Amniotic stem cell (primary cell): ENCODE measurements at regions not wholly inside any gene's neighbourhood (a gene's known extent, or its start where the extent isn't known, plus 50 kb on each side); places are given as distances from the start of the nearest gene placed in this dataset.
"Not testable (repeated sequence)": the region's sequence is repeated elsewhere in the genome, so short reads cannot be mapped to it uniquely, and the experiment has no call there.

ENCODE experiments used
- DNase-seq: peaks from one replicate; lab custom pipeline; 2025; lab: John Stamatoyannopoulos, UW

DNA sequence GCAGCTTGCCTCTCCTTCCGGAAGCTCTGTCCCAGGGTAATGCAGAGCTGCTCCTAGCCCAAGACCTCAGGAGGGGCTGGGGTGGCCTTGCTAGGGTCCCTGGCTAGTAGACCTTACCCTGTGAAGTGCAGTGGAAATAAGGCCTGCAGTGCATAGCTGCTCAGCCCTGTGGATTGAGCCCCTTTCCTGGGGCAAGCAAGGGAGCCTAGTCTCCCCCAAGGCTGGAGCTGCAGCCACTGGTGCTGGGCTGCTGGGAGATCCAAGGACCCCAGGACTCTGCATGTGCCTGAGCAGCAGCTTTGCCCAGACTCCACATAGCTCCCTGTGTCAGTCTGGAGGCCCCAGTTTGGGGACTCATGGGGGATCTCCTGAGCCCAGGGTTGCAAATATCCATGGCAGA, 57.9 kb downstream of the FANCF start:
- no peak for DNase-seq

DNA sequence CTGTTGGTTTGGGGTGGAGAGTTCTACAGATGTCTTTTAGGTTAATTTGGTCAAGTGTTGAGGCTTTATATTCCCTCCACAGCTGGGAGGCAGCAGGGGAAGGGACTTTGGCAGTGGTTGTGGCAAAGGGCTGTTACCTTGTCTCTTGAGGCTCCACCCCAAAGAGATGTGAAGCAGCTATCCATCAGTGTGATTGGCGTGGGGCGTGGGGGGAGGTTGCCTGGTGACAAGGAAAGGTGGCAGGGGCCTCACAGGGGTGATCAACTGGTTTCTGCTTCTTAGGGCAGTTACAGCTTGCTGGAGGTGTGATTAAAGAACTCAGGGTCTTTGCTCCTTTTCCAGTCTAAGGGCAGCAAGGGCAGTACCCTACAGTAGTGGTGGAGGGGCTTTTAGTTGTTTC, 59.3 kb downstream of the FANCF start:
- no peak for DNase-seq

DNA sequence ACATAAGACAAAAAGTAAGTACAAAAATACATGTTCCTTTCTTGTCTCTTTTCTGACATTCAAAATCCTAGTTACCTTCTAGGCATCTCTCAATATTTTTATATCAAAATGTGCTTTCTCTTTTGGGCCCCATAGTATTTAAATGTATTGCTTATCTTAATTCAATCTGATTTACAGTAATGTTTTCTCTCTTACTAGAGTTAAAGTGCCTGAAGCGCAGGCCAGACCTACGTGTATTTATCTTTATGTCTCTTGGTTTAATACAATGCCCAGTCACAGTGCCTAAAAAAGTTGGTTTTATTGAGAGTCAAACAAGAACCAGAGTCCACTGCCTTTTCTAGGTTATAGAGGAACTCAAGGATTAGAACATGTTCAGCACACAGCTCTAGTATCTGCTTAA, 64.3 kb downstream of the FANCF start:
- DNase-seq = no peak

DNA sequence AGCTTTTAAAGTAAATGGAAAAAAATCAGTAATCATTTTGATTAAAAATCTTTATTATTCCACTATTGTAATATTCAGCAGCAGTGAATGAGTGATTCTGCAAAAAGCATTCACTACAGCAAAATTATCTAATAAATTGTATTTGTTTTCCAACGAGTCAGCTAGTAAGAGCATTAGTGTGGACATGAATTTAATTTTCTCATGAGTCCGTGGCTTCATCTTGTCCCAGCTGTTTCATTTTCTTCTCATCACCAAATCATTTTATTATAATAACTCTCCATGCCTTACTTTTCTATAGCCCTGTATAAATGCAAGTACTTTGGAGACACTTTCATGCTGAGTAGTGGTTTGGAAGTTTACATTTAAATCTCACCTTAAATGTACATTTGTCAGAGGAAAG, 66.2 kb downstream of the FANCF start:
- no peak for DNase-seq

DNA sequence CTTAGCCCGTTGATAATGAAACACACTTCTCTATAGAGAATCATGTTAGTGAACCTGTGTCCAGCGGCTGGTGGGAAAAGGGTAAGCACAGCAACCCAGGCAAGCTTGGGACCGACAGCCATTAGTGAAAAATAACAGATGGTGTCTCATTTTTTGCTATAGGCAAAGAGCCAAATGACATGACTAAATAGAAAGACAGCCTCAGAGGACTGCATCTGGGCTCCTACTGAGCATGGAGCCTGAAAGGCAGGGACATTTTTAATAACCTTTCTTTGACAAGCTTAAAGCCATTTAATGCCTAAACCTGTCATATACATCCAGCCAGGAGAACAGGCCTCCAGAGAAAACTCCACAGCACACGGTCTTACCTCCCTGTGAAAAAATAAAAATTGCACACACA, 67.0 kb downstream of the FANCF start:
- no peak for DNase-seq

DNA sequence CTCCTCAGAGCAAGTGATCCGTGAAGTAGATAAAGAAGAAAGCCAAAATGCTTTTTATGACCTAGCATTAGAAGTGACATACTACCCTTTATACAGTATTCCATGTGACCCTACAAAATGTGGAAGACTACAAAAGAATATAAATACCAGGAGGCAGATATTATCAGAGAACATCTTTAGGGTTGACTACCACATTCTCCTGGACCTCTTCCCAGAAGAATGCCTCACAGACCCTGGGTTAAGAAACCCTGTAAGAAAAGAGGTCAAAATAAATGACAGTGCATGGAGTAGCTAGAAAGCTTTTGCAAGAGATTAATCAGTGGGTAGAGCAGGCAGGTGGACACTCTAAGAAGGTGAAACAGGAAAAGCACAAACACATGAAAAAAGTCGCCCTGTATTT, 69.2 kb downstream of the FANCF start:
- no peak for DNase-seq

DNA sequence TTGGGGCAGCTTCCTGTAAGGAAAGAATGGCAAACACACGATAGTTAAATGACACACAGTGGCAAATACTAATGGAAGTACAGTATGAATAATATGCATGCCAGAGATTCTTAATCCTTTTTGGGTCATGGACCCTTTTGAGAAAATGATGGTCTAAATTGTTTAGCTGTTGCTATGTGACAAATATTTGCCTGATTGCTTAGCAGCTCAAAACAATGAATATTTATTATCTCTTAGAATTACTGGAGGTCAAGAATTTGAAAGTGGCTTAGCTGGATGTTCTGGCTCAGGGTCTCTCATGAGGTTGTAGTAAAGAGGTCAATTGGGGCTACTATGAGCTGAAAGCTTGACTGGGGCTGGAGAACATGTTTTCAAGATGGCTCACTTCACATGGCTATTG, 69.7 kb downstream of the FANCF start:
- DNase-seq = no peak

DNA sequence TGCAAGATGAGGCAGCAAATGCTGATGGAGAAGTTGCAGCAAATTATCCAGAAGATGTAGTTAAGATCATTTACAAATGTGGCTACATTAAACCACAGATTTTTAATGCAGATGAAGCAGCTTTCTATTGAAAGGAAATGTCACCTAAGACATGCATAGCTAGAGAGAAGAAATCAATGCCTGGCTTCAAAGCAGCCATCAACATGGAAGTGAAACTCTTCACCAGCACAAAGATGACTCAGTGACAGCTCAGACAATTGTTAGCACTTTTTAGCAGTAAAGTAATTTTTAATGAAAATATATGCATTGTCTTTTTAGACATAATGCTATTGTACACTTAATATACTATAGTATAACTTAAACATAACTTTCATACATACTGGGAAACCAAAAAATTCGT, 71.4 kb downstream of the FANCF start:
- DNase-seq = no peak

DNA sequence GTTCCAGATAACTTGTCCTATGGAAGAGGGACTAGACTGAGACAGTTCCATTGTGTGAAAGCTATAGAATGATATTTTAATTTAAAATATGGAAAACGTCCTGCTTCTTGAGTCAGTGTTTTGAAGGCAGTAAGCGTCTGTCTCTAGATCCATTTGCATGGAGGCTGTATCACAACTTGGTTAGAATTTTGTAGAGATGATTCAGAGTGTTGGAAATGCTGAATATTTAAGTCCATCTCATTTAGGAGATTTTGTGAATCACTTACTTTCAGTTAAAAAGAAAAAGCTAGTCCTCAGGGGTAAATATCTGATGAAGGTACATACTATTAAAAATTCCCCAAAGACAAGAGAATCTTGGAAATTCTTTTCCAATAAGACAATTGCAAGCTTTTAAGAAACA, 72.7 kb downstream of the FANCF start:
- no peak for DNase-seq

DNA sequence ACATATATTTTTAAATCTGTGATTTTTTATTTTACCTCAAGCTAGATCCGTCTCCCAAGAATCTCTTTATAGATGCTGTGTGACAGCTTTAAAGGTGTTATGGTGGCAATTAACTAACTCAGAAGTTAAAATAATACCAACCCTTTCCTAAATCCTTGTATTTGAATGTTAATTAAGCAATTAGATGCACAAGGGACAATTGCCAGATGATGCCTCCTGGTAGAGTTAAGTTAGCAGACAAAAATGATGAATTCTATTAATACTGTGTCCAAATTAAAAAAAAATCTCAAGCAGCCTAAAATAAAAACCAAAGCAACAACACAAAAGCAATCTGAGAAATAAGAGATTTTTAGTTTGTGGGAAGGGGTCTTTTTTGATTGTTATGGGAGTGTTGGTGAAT, 78.9 kb downstream of the FANCF start:
- no peak for DNase-seq

DNA sequence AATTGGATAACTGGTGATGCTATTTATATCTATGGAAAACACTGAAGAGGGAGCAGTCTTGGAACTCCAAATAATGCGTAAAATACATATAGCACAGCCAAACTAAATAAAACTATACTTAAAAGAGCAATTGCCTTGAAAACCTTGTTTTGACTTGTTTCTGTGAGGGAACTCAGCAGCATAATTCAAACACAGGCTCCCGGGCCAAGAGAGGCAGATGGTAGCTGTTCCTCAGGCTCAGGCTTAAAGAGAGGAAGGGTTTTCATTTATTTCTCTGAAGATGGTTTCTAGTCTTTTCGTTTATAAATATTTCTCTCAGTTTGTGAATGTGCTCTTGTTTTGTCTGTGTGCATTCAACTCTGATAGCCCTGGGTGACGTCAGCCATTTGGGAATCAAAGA, 82.4 kb downstream of the FANCF start:
- DNase-seq = no peak

DNA sequence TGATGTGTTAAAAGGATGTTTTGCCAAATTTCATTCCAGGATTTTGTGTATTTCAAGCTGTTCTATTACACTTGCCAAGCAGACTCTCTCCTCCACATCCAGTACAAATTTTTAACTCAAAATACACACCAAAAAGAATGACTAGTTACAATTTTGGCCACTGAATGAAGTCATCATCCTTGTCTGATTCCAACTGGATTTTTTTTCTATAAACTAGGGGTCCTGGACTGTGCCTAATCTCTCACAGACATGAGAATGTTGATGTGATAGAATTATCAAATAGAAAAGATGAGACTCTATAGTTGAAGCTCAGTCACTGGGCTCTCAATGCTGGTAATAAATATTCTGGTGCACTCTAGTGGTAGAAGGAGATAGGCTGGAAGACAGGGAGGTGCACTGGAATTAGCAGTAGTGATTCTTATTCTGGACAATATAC, 85.8 kb downstream of the FANCF start:
- peak; percentile 17 for DNase-seq

DNA sequence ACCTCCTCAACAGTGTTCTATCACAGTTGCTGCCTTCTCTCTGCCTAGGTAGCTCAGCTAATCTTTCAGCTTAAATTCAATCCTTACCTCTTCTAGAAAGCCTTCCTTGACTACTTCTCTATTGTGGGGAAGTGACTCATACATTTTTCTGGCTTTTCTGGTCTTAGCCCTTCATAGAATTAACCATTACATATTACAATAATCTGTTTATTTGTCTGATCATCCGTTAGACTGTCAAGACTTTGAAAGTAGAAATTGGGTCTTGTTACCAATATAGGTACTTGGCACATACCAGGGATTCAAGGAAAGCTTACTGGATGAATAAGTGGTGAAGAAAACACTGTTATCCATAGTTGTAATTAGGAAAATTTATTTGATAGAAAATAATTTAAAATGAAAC, 89.6 kb downstream of the FANCF start:
- DNase-seq = no peak

DNA sequence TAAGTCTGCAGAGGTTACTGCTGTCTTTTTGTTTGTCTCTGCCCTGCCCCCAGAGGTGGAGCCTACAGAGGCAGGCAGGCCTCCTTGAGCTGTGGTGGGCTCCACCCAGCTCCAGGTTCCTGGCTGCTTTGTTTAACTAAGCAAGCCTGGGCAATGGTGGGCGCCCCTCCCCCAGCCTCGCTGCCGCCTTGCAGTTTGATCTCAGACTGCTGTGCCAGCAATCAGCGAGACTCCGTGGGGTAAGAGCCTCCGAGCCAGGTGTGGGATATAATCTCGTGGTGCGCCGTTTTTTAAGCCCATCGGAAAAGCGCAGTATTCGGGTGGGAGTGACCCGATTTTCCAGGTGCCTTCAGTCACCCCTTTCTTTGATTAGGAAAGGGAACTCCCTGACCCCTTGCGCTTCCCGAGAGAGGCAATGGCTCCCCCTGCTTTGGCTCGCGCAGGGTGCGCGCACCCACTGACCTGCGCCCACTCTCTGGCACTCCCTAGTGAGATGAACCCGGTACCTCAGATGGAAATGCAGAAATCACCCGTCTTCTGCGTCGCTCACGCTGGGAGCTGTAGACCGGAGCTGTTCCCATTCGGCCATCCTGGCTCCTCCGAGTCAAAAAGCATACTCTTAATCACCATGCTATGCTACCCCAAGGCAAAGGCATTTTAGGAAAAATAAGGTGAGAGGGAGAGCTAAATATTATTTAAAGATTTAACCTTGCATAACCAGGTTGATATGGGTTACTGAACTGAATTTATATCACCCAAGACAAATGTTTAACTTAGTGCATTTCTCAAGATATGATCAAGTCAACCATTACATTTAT, 96.8 kb downstream of the FANCF start:
- not testable (repeated sequence) for DNase-seq

DNA sequence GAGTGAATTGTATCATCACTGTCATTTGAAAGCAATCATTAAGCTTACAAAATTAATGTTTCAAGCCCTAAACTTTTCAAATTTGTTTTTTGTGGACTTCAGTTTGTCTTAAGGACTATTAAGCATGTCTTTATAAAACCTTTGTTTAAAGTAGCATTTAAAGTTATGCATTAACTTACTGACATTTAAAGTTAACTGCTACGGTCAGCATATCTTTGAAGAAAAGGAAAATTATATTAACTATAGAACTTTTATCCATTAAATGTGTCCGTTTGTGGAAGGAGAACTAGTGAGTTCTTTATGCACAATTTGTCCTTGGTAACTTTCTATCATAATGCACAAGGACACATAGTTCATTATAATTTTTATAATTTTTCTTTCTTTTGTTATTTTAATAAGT, 103.4 kb downstream of the FANCF start:
- DNase-seq = no peak

DNA sequence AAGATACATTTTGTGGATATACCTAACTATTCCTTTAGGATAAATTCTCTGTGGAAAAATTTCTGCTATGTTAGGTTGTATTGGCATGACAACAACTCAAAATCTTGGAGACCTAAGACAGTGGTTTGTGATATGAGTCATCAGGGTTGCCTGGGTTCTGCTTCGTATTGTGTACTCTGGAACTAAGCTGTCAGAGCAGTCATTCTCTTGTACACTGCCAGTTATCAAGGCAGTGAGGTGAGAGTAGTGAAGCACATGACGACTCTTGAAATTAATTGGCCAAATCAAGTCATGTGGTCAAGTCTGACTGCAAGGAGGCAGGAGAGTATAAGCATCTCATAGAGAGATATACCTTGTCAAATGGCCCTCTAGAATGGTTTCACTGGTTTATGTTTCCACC, 104.4 kb downstream of the FANCF start:
- DNase-seq = peak; percentile 3

DNA sequence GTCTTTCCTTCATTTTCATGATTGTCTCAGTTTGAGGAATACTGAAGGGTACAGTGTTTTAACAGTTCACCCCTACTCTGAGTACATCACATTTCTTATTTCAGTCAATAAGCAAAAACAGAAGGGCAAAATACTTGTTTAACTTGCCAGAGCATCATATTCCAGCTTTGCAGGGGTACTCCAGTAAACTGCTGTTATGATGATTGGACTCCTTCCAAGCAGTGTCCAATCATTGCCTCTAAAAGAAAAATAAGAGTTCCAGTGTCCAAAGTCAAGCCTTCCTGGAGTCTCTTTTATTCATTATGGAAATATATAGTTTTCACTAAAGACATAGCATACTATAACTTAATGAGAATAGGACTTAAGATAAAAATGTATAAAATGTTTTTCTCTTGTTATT, 105.1 kb downstream of the FANCF start:
- no peak for DNase-seq

DNA sequence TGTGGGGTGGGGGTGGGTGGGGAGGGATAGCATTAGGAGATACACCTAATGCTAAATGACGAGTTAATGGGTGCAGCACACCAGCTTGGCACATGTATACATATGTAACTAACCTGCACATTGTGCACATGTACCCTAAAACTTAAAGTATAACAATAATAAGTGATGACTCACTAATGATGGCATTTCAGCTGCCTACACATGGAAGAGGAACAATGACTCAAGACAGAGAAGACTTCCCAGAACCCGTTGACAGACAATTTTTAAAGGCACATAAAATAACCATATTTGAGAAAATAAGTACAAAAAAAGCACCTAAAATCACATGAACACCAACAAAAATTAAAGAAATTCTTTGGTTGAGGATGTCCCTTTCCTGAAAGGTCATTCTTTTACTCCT, 107.3 kb downstream of the FANCF start:
- not testable (repeated sequence) for DNase-seq

DNA sequence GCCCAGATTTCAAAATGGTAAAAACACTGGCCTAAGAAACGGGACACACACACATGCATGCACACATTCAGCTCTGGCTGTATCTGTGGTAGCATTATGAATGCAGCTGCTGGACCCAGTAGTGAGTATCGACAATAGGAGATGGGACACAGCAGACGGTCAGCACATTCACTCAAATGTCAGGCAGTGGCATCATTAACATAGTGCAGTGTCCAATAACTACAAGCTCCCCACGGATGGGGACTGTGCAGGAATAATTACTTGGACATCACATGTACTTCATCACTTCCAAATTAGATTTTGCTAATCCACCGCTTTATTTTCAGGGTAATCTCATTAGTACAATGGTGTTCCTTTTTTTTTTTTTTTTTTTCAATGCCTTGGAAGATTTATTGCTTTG, 109.5 kb downstream of the FANCF start:
- no peak for DNase-seq

DNA sequence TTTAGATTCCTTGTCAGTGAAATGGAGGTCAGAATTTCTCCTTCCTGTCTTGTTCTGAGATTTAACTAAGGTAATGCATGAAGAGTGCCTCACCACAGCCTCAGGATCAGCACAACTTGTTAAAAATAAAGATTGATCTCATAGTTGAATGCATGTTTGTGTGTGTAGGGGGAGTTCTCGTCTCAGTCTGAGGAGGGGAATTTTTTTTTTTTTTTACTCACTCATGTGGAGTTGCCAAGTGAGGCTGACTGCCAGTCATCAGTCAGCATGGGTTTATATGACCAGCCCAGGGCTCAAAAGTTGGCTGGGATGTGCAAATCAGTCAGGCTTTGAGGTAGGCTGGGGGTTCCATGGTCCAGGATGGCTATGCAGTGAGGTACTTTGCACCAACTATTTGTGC, 113.2 kb downstream of the FANCF start:
- DNase-seq = no peak

DNA sequence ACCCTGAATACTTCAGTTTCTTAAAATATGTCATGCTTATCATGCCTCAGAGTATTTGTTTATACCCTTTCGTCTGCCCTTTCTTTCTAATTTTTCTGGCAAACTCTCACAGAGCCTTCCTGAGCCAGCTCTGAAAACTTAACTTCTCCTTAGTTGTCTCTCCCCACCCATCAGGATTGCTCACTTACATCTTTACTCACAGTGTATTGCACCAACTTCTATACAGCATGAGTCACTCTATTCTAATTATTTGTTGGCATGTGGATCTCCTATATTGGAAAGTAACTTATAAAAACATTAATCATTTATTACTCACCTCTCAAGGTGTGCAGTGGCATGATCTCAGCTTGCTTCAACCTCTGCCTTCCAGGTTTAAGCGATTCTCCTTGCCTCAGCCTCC, 114.9 kb downstream of the FANCF start:
- DNase-seq = peak; percentile 8

DNA sequence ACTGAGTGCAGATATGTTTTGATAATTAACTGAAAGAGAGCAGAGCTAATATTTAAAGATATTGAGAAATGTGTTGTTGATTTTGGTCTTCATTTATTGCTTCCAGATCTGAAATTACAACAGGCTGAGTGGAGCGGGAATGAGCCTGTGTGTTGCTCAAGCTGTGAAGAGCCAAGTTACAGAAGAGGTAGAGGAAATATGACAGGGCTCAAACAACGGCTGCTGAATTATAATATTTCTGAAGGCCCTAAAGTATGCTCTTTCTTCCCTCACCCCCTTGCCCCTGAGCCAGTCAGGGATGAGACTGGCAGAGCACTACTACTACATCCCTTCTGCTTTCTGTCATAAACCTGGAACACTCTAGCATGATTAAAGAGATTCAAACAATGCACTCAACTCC, 115.6 kb downstream of the FANCF start:
- no peak for DNase-seq

DNA sequence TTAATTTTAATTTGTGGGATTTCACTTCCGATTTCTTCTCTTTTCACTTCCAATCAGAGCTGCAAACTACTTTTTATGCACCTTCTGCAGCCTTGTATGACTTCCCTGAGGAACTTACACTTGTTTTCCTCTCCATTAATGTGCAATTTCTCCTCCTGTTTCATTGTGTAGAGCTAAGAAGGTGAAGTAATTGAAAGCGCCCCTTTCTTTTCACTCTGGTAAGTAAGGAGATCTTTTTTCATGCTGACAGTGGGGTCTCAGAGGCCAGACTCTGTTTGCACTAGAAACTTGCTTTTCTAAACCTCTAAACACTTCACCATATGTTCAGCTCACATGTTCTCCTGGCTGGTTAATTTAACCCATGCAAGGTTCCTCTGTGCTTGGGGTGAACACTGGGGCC, 117.0 kb downstream of the FANCF start:
- no peak for DNase-seq

DNA sequence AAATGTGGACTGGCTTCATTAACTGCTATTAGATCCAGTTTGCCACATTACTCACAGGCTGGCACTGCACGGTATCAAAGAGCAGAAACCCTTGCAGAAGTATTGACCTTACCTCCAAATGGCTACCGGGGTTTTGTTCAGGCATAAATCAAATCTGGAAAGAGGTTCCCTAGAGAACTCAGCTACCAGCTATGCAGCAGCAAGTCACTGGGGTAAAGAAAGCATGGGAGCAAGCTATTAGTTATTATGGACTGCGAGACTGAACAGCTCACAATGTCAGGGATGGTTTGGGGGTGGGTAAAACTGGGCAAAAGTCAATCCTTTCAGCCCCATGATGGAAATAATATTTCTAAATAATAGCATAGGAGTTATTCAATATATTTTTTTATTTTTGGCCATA, 128.1 kb downstream of the FANCF start:
- no peak for DNase-seq
